ENCODE measurements at regions not wholly inside any gene's neighbourhood (a gene's known extent, or its start where the extent isn't known, plus 50 kb on each side); places are given as distances from the start of the nearest gene placed in this dataset.

DNA sequence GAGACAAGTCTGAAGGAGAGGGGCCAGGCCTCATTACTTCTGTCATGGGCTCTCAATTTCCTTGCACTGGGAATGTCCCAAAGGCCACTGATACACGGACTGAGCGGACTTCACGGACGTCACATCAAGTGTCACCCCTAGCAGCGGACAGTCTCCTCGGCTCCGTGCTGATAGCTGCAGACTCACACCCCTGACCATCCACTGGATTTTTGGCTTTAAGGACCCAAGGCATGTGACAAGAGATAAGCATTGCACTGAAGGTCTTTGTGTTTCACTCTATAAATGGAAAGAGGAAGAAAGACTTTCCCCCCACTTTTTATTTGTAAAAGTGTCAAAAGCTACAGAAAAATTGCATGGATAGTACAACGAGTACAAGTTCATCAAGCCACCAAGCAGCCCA is 200.4 kb upstream of the FGGY start:
- DNase-seq = peak; percentile 28

DNA sequence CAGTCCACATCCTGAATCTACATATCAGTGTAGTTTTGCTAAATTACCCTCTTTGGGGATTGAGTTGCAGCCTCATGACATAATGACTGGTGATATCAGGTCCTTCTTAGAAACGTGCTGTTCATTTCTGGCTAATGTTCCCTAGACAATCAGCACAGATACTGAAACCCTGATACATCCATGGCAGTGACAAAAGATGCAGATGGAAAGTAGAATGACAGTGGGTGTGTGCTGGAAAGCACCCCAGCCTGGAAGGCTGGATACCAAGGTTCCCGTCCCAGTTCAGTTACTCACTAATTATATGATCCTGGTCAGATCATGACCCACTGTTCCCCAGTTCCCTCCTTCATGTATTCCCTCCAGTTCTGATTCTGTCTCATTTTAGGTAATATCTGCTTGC is 198.2 kb upstream of the FGGY start:
- no peak for DNase-seq

DNA sequence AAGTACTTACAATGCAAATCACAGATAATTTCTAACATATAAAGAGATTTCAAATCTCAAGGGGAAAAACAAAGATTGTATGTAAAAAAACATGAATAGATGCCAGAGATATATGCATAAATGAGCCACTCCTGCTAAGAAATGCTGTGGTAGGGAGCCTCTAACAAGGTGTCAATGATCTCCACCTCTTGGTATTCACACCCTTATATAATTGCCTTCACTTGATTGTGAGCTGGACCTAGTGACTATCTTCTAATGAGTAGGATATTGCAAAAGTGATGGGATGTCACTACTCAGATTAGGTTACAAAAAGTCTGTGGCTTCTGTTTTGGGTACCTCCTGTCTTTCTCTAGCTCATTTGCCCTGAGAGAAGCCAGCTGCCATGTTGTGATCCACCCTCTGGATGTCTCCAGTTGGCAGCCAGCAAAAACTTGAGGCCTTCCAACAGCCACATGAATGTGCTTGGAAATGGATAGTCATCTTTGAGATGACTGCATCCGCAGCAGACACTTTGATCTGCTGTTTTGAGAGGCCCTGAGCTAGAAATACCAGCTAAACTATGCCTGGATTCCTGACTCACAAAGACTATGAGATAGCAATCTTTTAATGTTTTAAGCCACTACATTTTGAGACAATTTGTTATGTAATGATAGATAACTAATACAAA is 196.1 kb upstream of the FGGY start:
- no peak for DNase-seq

DNA sequence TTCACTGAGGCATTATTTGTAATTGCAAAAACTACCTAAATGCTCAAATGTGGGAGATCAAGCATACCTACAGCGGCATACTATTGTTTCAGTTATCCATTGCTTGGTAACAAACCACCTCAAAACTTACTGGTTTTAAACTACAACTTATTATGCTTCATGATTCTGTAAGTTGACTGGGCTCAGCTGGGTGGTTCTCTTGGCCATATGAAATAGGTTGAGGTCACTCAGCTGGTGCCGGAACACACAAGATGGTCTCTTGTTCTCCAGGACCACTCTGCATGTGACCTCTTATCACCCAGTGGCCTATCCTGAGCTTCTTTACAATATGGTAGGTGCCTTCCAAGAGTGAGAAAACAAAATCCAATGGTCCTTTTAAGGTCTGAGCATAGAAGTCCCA is 195.4 kb upstream of the FGGY start:
- DNase-seq = no peak

DNA sequence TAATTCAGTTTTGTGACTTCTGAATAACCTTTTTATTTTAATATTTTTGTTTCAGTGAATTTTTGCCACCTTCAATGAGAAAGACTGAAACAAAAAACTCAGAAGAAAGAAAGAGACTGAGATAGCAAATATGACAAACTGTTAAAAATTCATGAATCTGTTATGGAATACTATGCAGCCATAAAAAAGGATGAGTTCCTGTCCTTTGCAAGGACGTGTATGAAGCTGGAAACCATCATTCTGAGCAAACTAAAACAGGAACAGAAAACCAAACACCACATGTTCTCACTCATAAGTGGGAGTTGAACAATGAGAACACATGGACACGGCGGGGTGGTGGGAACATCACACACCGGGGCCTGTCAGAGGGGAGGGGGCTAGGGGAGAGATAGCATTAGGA is 193.4 kb upstream of the FGGY start:
- no peak for DNase-seq

DNA sequence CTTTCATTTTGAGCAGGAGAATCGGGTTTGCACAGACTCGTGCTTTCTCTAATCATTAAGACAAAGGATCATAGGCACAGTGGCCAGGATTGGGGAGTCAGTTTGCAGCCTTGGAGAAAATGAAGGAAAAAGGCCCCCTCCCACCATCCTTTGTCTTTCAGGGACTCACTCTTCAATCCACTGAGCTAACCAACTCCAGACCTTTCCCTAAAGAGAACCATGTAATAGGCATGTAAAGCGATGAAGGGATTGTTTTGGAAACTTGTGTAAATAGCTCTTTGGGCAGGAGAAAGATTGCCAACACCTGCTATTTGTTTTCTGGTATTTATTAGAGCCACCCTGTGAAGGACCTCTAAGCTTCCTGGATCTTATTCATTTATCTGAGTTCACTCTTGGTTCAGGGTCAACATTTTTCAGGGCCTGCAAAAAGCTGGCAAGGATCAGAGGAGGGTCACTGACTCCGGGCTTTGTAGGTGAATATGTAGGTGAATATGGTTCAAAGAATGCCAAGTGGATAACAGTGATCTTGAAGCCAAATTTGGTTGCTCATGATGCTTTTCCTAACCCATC is 192.6 kb upstream of the FGGY start:
- DNase-seq = no peak

DNA sequence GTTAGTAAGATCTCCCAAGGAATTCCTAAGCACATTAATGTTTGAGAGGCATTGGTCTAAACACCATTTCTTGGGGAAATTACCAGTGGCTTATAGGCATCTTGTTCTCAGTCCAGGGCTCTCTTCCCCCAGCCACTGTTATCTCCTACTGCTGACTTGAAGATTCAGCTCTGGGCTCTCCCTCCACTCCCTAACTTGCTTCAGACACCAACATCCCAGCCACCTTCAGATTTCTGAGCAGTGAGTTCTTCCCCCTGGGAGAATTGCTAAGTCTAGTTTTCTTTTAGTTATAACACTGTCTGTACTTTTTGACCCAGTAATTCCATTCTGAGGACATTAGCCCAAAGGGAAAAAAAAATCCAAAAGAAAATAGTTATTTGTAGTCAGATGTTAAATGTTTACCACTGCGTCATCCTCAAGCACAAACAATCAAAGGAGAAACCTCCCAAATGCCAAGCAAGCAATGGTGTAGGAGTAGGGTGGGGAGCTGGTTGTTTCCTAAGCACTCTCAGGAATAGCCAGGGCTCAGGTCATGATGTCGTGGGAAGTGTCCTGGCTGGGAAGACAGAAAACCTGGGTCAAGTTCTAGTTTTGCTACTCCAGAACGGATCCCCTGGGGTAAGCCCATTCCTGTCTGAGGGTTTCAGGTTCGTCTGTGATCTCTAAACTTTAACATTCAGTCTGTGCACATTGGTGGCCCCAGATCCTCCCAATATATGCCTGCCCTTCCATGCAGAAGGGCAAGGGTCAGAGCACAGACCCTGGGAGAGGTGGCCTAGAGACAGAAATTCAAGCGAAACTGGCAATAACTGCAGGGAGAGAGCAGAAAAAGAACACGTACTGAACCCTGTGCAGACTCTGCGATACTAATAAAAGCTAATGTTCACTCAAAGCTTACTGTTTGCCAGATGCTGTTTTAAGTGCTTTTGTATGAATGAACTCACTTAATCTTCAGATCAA is 191.1 kb upstream of the FGGY start:
- DNase-seq = no peak

DNA sequence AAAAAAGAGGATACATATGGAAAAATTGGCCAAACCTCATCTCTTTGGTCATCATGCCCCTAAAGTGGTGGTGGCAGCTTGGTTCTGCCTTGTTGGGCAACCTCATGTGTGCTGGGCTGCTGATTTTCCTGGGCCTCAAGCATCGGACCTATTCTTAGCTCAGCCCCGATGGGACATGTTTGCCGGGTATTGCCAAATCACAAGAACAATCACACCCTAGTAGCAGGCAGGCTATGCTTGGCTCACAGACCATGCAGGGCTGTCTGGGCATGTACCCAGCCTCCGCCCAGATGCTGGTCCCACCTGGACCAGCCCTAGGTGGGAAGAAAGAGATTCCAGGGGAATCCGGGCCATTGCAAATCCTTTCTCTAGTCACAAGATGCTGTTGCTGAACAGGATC is 189.4 kb upstream of the FGGY start:
- no peak for DNase-seq

DNA sequence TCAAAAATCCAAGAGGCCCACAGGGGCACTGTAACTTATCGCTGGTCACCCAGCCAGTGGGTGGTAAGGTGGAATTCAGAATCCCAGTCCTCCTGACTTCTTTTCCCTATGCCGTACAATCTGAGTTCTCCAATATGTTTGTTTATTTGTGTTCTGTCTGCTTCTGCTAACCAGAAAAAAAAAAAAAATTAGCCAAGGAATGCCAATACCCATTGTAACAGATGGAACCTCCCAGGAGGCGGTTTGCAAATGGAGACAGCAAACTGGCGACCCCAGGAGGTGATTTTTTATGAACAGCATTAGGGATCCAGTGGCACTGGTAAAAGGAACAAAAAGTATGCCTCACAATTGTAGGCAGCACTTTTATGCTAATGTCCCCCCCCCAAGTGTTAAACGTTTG is 189.0 kb upstream of the FGGY start:
- DNase-seq = no peak

DNA sequence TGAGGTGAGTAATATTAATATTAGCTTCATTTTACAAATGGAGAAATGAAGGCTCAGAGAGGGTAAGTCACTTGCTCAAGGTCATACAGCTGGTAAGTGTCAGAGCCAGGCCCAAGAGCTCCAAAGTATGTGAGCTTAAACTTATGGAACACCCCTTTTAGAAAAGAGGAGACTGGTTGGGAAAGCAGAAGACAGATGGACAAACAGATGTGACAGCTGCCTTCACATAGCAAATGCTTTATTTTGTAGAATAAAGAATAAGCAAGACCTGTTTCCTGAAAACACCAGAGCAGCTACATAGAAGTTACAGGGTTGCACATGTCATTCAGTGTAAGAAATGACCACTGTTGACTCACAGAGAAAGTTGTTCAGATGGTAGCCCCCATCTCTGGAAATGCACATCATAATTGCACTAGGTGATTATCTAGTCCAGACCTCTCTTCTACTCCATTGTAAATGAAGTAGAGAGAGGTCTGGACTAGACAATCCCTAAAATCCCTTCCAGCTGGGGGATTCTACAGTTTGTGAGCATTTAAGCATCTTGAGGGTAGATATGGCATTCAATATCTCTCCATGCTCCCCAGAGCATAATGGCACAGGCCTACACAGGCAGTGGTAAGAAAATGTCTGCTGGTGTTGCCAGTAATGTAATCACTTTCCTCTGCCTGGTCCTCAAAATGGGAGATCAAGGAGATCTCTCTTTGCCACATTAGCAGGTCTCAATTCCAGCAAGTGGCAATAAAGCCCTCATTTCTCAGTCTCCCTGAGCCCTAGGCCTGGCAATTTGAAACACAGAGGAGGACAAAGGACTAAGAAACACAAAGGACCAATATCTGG is 188.2 kb upstream of the FGGY start:
- DNase-seq = no peak

DNA sequence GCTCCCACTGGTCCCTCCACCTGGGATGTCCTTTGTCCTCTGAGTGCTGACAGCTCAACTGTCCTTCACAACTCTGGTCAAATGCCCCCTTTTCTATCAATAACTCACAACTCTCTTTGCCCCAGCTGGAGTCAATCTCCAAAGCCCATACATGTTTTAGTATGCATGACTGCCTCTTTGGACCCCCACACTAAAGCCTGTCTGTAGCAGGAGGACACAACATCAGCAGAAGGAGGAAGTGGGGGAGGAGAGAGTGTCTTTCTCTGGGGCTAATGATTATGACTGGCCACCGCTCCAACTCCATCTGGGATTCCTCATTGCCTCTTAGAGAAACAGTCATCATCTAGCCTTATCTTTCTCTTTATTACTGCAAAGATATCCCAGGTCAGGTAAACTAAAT is 186.6 kb upstream of the FGGY start:
- DNase-seq = peak; percentile 20

DNA sequence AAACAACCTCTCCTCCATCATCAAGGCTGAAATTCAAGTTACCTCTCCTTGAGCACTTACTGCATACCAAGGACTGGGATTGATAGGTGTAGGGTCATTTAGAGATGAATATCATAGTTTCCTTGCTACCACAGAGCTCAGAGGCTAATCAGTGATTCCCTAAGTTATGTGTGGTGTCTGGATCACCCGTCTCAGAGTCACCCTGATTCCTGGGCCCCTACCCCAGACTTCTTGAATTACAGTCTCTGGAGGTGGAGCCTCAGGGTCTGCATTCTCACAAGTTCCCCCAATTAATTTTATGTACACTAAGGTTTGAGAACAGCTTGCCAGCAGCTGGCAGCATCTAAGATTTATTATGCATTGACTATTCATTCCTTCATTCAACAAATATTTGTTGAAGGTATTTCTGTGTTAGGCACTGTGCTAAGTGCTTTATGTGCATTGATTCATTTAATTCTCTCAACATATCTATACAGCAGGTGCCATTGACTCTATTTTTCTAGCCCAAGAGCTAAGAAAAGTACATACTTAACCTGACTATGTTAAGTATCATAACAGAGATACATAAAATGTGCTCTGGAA is 182.9 kb upstream of the FGGY start:
- no peak for DNase-seq

DNA sequence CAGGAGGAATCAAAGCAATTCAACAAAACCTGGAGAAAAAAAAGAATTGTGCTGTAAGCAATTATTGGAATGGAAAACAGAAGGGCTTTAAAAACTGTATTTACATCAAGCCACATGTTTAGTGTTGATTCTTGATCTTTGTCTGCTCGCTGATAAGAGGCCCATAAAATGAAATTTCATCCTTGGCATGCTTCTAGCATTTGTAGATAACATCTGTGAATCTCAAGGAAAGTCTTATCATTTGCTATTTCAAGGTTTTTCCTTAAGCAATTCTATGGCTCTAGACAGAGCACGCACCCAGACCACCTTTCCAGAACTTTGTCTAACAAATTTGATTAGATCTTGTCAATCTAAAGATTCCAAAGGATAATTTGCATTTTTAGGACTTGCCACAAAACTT is 181.0 kb upstream of the FGGY start:
- no peak for DNase-seq

DNA sequence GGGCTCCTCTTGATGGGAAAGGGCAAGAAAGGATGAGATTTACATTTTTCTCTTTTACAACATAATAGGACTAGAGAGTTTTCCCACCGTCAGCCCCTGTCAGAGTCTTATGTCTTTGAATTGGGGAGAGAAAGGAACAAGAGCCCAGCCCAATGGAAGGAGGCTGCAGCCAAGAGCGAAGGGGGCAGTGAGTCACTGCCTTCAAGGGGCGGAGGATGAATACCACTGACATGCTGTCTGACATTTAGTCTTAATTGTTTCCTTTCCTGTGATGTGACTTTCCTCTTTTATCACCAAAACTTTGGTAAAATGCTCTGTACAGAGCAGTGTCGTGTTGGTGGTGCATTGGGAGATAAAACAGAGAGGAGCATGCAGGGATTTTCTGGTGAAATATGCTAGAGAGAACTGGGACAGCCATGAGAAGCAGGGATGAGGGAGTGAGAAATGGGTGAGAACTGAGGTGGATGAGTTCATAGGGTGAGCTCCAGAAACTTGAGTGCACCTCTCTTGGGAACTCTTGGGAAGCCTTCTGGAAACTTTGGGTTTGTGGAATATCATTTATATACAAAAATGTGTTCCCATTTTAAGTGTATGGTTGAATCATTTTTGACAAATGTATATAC is 179.9 kb upstream of the FGGY start:
- DNase-seq = no peak

DNA sequence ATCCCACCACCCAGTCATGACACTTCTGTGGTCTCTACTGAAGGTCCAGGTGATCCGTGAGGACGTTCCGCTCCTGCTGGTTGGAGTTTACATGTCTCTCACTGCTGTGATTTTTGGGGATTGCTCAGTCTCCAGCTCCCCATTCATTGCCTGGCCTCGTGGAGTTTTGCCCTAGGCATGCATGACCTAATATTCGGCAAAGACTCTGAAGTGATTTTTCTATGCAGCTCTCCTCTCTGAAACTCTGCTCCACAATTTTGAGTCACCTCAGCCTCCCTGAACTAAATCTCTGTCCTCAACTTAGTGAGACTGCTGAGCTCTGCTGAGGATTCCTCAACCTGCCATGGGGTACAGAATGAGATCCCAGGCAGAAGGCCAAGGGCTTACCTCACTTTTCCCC is 174.4 kb upstream of the FGGY start:
- no peak for DNase-seq

DNA sequence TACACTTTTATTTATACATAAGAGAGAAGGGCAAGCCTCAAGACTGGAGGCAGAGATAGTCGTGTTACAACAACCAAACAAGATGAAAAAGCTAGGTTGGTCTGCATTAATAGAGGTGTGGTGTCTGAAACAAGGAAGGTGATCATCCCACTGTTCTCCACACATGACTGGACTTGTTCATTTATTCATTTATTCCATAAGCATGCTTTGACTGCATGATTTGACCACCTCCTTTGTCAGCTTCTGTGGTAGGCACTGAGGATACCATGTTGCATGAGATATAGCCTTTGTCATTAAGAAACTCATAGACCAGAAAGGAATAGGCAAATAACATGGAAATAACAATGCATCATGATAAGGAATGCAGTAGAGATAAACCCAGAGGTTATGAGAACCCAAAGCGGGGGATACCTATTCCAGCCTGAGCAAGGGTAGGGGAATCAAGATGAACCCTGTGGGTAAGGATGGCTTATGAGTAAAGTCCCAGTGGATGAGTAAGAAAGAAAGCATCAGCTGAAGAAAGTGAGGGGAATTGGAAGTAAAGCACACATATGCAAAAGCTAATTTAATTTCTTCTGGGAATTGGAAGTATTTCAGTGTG is 173.7 kb upstream of the FGGY start:
- DNase-seq = no peak

DNA sequence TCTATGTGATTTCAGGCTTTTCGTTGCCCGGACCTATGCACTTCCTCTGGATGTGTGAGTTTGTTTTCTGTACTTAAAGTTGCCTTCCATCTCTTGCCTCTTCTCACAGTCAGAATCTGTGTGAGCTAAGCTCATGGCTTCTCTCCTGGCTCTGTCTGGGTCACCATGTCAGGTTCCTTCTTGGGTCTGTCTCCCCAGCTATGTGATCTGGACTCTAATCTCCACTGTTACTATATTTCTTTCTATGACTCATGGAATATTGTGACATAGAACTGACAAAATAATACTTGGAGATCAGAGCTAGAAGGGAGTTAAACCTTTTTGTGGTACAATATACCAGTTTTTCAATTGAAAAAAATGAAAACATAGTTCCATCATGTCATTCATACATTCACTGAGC is 172.7 kb upstream of the FGGY start:
- DNase-seq = no peak

DNA sequence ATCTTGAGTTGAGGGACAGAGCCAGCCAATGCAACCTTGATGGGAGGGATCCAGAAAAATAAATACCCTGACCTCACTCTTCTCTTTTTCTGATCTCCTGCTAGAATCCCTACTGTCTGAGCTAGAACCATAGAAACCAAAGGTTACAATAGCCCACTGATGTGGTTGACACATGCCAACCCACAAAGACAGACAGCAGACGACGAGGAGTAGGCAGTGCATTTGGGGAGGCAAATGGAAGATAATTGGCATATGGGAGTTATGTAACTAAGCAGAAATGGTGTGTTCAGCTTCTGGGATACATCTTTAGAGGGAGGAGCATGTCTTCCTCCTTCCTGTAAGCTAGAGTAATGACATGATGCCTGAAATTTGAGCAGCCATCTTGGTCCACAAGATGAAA is 171.7 kb upstream of the FGGY start:
- no peak for DNase-seq

DNA sequence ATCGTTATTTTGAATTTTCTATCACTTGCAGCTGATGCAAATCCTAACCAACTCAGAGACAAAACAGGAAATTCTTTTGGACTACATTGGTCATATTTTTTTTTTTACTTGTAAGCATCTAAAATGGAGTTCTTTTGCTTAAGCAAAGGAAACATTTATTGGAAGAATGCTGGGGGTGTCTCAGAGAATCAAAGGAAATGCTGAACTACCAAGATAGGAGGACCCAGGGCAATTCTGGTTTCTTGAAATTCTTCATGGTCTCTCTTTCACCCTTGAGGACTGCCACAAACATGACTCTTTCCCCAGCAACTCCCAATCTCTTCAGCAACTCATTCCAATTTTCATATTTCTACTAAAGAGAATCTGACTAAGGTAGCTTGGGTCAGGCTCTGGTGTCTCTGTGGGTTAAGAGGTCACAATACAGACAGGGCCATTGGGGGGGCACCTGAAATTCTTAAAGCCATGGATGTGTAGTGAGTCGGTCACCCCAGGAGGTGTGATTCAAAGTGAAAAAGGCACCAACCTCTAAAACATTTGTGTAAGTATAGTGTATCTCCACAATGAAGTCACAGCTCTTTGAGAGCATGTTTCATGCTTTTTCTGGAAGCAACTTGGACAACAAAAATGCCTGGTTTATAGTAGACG is 171.1 kb upstream of the FGGY start:
- DNase-seq = no peak

DNA sequence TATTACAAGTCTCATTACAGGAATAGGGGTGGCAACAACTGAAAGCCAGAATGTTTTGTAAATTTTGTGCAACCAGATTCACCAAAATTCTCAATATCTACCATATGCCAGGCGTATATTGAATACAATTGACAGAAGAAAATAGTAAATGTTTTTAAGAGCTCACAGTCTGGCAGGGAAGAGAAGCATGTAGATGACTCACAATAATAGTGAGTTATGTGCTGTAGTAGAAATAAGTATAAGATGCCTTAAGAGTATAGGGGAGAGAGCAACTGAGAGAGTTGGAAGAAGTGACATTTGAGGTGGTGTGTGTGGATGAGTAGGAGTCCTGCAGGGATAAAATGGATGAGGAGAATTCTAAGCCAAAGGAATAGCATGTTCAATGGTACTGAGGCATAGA is 170.5 kb upstream of the FGGY start:
- no peak for DNase-seq

DNA sequence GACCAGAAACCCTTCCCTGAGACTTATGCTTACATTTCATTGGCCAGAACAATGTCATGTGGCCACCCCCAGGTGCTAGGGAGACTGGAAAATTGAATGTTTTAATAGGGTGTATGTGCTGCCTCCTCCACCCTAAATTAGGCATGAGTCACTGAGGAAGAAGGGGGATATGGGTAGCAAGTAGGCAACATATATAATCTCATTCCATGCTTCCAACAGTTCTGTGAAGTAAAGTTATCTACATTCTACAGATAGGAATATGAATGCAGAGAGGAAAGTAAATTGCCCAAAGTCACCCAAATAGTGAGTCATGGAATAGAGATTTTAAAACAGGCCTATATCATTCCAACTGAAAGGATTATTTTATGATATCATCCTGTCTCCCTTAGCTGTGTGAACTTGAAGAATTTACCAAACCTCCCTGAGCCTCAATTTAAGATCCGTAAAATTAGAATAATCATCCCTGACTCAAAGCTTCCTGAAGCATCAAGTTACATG is 168.6 kb upstream of the FGGY start:
- DNase-seq = no peak
